ENCODE measurements at regions not wholly inside any gene's neighbourhood (a gene's known extent, or its start where the extent isn't known, plus 50 kb on each side); places are given as distances from the start of the nearest gene placed in this dataset.

- Histone ChIP-seq H2AFZ (ENCODE audit: low read depth, low read length, poor library complexity, severe bottlenecking) (no peak overlapping the region), H3K79me2 (ENCODE audit: insufficient read depth, low read length) (no peaks in the 10 kb centered on the region), H4K20me1 (ENCODE audit: insufficient read depth) (no peaks in the 10 kb centered on the region), H3K36me3 (ENCODE audit: control insufficient read depth in 1 of 2, insufficient read depth in 2 of 2, low read length in 2 of 2) (no peaks in the 10 kb centered on the region), H3K4me3 (replicated peaks in 1 of 2; ENCODE audit: low read depth in 1 of 2, low read length in 2 of 2) (no peak overlapping the region), H3K9me3 (ENCODE audit: control insufficient read depth in 1 of 2, insufficient read depth in 1 of 2, low read depth in 1 of 2, low read length in 2 of 2) (peaks cover 0 to 24% of the 10 kb centered on the region in 2 experiments; a peak in 1 of 4 replicates), H3K4me1 (ENCODE audit: control insufficient read depth in 1 of 2, insufficient read depth in 2 of 2, low read length in 2 of 2) (peaks cover 26 to 34% of the 10 kb centered on the region in 2 experiments), H3K9ac (ENCODE audit: low read length) (no peak overlapping the region), H3K27ac (ENCODE audit: low read depth, low read length) (no peak overlapping the region), H3K9me2 (ENCODE audit: insufficient read depth) (no peaks in the 10 kb centered on the region), H3K4me2 (ENCODE audit: low read length) (no peak overlapping the region), H3K27me3 (ENCODE audit: insufficient read depth, low read length) (no peaks in the 10 kb centered on the region)
- TF ChIP-seq POLR2AphosphoS5 (IDR thresholded peaks at IDR 0.05; ENCODE audit: low read depth, low read length) (no peak), SP1 (IDR thresholded peaks at IDR 0.05; ENCODE audit: low read depth) (no peak), EGR1 (IDR thresholded peaks at IDR 0.05; ENCODE audit: low read depth) (no peak), RAD21 (IDR thresholded peaks at IDR 0.05; ENCODE audit: low read depth) (no peak), FOSL1 (IDR thresholded peaks at IDR 0.05; ENCODE audit: low read depth) (no peak), ZFX (IDR thresholded peaks at IDR 0.05) (no peak), ZBTB33 (IDR thresholded peaks at IDR 0.05; ENCODE audit: extremely low read depth, insufficient replicate concordance, low read length) (no peak), TCF7L2 (IDR thresholded peaks at IDR 0.05; ENCODE audit: borderline replicate concordance, extremely low read depth, insufficient read depth, insufficient read length) (no peak), ZNF274 (IDR thresholded peaks at IDR 0.05; ENCODE audit: low read depth, low read length) (no peak), SIN3A (IDR thresholded peaks at IDR 0.05; ENCODE audit: low read depth) (no peak), ELF1 (IDR thresholded peaks at IDR 0.05; ENCODE audit: borderline replicate concordance, low read depth) (no peak), EZH2 (IDR thresholded peaks at IDR 0.05) (no peak), CEBPB (IDR thresholded peaks at IDR 0.05; ENCODE audit: low read depth) (no peak), POLR2A (IDR thresholded peaks at IDR 0.05; ENCODE audit: borderline replicate concordance, extremely low read depth, insufficient read depth, insufficient read length) (no peak), CTCF (IDR thresholded peaks at IDR 0.05 in 2 of 3, conservative IDR thresholded peaks at IDR 0.05 in 1 of 3; ENCODE audit: borderline replicate concordance in 1 of 3, insufficient read depth in 1 of 3, low read depth in 2 of 3, low read length in 2 of 3) (no peak)
- TF ChIP-seq, protein P1, sequence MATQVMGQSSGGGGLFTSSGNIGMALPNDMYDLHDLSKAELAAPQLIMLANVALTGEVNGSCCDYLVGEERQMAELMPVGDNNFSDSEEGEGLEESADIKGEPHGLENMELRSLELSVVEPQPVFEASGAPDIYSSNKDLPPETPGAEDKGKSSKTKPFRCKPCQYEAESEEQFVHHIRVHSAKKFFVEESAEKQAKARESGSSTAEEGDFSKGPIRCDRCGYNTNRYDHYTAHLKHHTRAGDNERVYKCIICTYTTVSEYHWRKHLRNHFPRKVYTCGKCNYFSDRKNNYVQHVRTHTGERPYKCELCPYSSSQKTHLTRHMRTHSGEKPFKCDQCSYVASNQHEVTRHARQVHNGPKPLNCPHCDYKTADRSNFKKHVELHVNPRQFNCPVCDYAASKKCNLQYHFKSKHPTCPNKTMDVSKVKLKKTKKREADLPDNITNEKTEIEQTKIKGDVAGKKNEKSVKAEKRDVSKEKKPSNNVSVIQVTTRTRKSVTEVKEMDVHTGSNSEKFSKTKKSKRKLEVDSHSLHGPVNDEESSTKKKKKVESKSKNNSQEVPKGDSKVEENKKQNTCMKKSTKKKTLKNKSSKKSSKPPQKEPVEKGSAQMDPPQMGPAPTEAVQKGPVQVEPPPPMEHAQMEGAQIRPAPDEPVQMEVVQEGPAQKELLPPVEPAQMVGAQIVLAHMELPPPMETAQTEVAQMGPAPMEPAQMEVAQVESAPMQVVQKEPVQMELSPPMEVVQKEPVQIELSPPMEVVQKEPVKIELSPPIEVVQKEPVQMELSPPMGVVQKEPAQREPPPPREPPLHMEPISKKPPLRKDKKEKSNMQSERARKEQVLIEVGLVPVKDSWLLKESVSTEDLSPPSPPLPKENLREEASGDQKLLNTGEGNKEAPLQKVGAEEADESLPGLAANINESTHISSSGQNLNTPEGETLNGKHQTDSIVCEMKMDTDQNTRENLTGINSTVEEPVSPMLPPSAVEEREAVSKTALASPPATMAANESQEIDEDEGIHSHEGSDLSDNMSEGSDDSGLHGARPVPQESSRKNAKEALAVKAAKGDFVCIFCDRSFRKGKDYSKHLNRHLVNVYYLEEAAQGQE (IDR thresholded peaks at IDR 0.05; ENCODE audit: low read depth), result no peak
- TF ChIP-seq, protein P2, sequence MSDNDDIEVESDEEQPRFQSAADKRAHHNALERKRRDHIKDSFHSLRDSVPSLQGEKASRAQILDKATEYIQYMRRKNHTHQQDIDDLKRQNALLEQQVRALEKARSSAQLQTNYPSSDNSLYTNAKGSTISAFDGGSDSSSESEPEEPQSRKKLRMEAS (IDR thresholded peaks at IDR 0.05), result no peak
- DNase-seq (ENCODE audit: low read depth, low spot score) (no peak), ATAC-seq (no peak)
- BruUV-seq (replicated peaks), result no TSS peak
- ChIA-PET CTCF (no interaction called here), RAD21 (ENCODE audit: low non-redundant PET in 1 of 2, low total read pairs in 2 of 2, uncharacterized antibody in 2 of 2, unreplicated experiment in 2 of 2) (no interaction called here), POLR2A (no interaction called here)
- intact Hi-C loops (cut with micrococcal nuclease), result no loop called here
Measured at GRCh38 chr15:66935688-66936087, 129.7 kb upstream of the SMAD3 start.
